ENCODE measurements at regions not wholly inside any gene's neighbourhood (a gene's known extent, or its start where the extent isn't known, plus 50 kb on each side); places are given as distances from the start of the nearest gene placed in this dataset.

GRCh38 chr20:58023781-58024180 lies 204.7 kb downstream of the ANKRD60 start:
- H3K4me1 Mint-ChIP-seq: no peaks in the 10 kb centered on the region
- H3K9me3 ChIP-seq (ENCODE audit: control insufficient read depth, low read length): no peaks in the 10 kb centered on the region
- no peaks in the 10 kb centered on the region for H3K9me3 Mint-ChIP-seq
- no peak overlapping the region for H3K27ac Mint-ChIP-seq
- TF ChIP-seq CTCF (conservative IDR thresholded peaks at IDR 0.05): no peak
- DNase-seq: no peak
- no peaks in the 10 kb centered on the region for H3K27me3 Mint-ChIP-seq (ENCODE audit: insufficient read depth)
- H3K4me1 ChIP-seq (ENCODE audit: control insufficient read depth, insufficient read depth, low read length): no peaks in the 10 kb centered on the region
- H3K27me3 ChIP-seq (ENCODE audit: control insufficient read depth, insufficient read depth, low read length, poor library complexity, severe bottlenecking): no peaks in the 10 kb centered on the region
- no peak overlapping the region for H3K9ac ChIP-seq (ENCODE audit: extremely low read depth, low read length, poor library complexity, severe bottlenecking)
- no peak overlapping the region for H3K4me3 ChIP-seq (ENCODE audit: low read length)
- no peak overlapping the region for H3K27ac ChIP-seq (ENCODE audit: low read depth, low read length)
- H3K36me3 Mint-ChIP-seq (ENCODE audit: low read depth): no peaks in the 10 kb centered on the region
- 84 to 95% methylated on average over 3 to 5 of the region's 5 CpGs for WGBS, 2 experiments (ENCODE audit: insufficient coverage in 1 of 2, insufficient read length in 1 of 2)
- H3K4me3 Mint-ChIP-seq: no peak overlapping the region
- no peaks in the 10 kb centered on the region for H3K36me3 ChIP-seq (ENCODE audit: control insufficient read depth, insufficient read depth, low read length)

- Mint-ChIP-seq H3K27me3 (ENCODE audit: insufficient read depth) (no peaks in the 10 kb centered on the region), H3K27ac (no peak overlapping the region), H3K4me1 (no peaks in the 10 kb centered on the region), H3K36me3 (ENCODE audit: low read depth) (no peaks in the 10 kb centered on the region), H3K9me3 (no peaks in the 10 kb centered on the region), H3K4me3 (no peak overlapping the region)
- 89 to 92% methylated on average over 8 to 9 of the region's 9 CpGs for WGBS, 2 experiments (ENCODE audit: insufficient coverage in 1 of 2, insufficient read length in 1 of 2)
- no peaks in the 10 kb centered on the region for H3K36me3 ChIP-seq (ENCODE audit: control insufficient read depth, insufficient read depth, low read length)
- no peaks in the 10 kb centered on the region for H3K27me3 ChIP-seq (ENCODE audit: control insufficient read depth, insufficient read depth, low read length, poor library complexity, severe bottlenecking)
- TF ChIP-seq CTCF (conservative IDR thresholded peaks at IDR 0.05): no peak
- H3K4me1 ChIP-seq (ENCODE audit: control insufficient read depth, insufficient read depth, low read length): no peaks in the 10 kb centered on the region
- H3K27ac ChIP-seq (ENCODE audit: low read depth, low read length): no peak overlapping the region
- DNase-seq: no peak
- no peak overlapping the region for H3K9ac ChIP-seq (ENCODE audit: extremely low read depth, low read length, poor library complexity, severe bottlenecking)
- H3K4me3 ChIP-seq (ENCODE audit: low read length): no peak overlapping the region
- H3K9me3 ChIP-seq (ENCODE audit: control insufficient read depth, low read length): no peaks in the 10 kb centered on the region
Observed at GRCh38 chr20:58023346-58023745, 205.1 kb downstream of the ANKRD60 start.

GRCh38 chr20:58022711-58023110 lies 205.7 kb downstream of the ANKRD60 start:
- H3K27me3 Mint-ChIP-seq (ENCODE audit: insufficient read depth): no peaks in the 10 kb centered on the region
- no peak overlapping the region for H3K4me3 Mint-ChIP-seq
- WGBS, 2 experiments (ENCODE audit: insufficient coverage in 1 of 2, insufficient read length in 1 of 2): 86 to 93% methylated on average over 3 of the region's 3 CpGs
- DNase-seq: no peak
- Histone ChIP-seq H3K36me3 (ENCODE audit: control insufficient read depth, insufficient read depth, low read length) (no peaks in the 10 kb centered on the region), H3K4me3 (ENCODE audit: low read length) (no peak overlapping the region), H3K27ac (ENCODE audit: low read depth, low read length) (no peak overlapping the region), H3K27me3 (ENCODE audit: control insufficient read depth, insufficient read depth, low read length, poor library complexity, severe bottlenecking) (no peaks in the 10 kb centered on the region), H3K4me1 (ENCODE audit: control insufficient read depth, insufficient read depth, low read length) (no peaks in the 10 kb centered on the region), H3K9ac (ENCODE audit: extremely low read depth, low read length, poor library complexity, severe bottlenecking) (no peak overlapping the region), H3K9me3 (ENCODE audit: control insufficient read depth, low read length) (no peaks in the 10 kb centered on the region)
- no peaks in the 10 kb centered on the region for H3K9me3 Mint-ChIP-seq
- TF ChIP-seq CTCF (conservative IDR thresholded peaks at IDR 0.05): no peak
- no peak overlapping the region for H3K27ac Mint-ChIP-seq
- no peaks in the 10 kb centered on the region for H3K36me3 Mint-ChIP-seq (ENCODE audit: low read depth)
- H3K4me1 Mint-ChIP-seq: no peaks in the 10 kb centered on the region

All from endodermal cell (in vitro differentiated cells).